Colonic mucosa (tissue), 4 donors: ENCODE measurements at regions not wholly inside any gene's neighbourhood (a gene's known extent, or its start where the extent isn't known, plus 50 kb on each side); places are given as distances from the start of the nearest gene placed in this dataset.

ENCODE experiments used
- DNase-seq: peaks from one replicate; pipeline ENCODE4 v3.0.0-alpha.2; 2020
- H3K27ac ChIP-seq: fragments of 200-600 bp; one replicate; pipeline ENCODE4 v1.8.0; 2021
- H3K27me3 ChIP-seq: fragments of 200-600 bp; one replicate; pipeline ENCODE4 v1.8.0; 2021
- H3K36me3 ChIP-seq: fragments of 200-600 bp; one replicate; pipeline ENCODE4 v1.8.0; 2021
- H3K4me1 ChIP-seq: fragments of 200-600 bp; one replicate; pipeline ENCODE4 v1.8.0; 2021; ENCODE audit warnings: mild to moderate bottlenecking
- H3K4me3 ChIP-seq: fragments of 200-600 bp; one replicate; pipeline ENCODE4 v1.8.0; 2021
- H3K9ac ChIP-seq, 2 donors: one replicate each; pipeline ENCODE4 v1.7.0; 2013; ENCODE audit warnings: control low read depth in 2 of 2, low read depth in 2 of 2, low read length in 2 of 2
- H3K9me3 ChIP-seq: fragments of 200-600 bp; one replicate; pipeline ENCODE4 v1.8.0; 2021
- CTCF ChIP-seq: fragments of 200-600 bp; IDR thresholded peaks from one replicate; pipeline ENCODE4 v1.8.0; 2022; ENCODE audit warnings: antibody characterized with exemption, mild to moderate bottlenecking
- intact Hi-C: fragments of 100-400 bp; cut with DNase I; formaldehyde crosslinking; loops from one replicate; pipeline ENCODE4 v1.14.1; 2022
- donor health status: healthy.
- donor health status: DM: no; HTN: no; CAD: no.
- donor health status: DM: no; HTN: no; CAD: no.

- H3K9me3 ChIP-seq, result no peaks in the 10 kb centered on the region
- H3K9ac ChIP-seq, result no peak overlapping the region
- H3K36me3 ChIP-seq, result no peaks in the 10 kb centered on the region
- no peak overlapping the region for H3K27ac ChIP-seq
- no peaks in the 10 kb centered on the region for H3K4me1 ChIP-seq
- no peak overlapping the region for H3K4me3 ChIP-seq
- no peaks in the 10 kb centered on the region for H3K27me3 ChIP-seq
- no peak for TF ChIP-seq CTCF
- intact Hi-C loops, result no loop called here
- no peak for DNase-seq
Measured at GRCh38 chr6:90915224-90915915, 328.5 kb upstream of the MAP3K7 start.

GRCh38 chr6:90914312-90914711, 327.4 kb upstream of the MAP3K7 start:
- Histone ChIP-seq H3K9me3 (no peaks in the 10 kb centered on the region), H3K36me3 (no peaks in the 10 kb centered on the region), H3K9ac (no peak overlapping the region), H3K27ac (no peak overlapping the region), H3K4me3 (no peak overlapping the region), H3K4me1 (no peaks in the 10 kb centered on the region), H3K27me3 (no peaks in the 10 kb centered on the region)
- intact Hi-C loops, result no loop called here
- TF ChIP-seq CTCF, result no peak
- no peak for DNase-seq

GRCh38 chr6:90913266-90913960, 326.5 kb upstream of the MAP3K7 start:
- Histone ChIP-seq H3K4me3 (no peak overlapping the region), H3K9ac (no peak overlapping the region), H3K36me3 (no peaks in the 10 kb centered on the region), H3K4me1 (no peaks in the 10 kb centered on the region), H3K27me3 (no peaks in the 10 kb centered on the region), H3K9me3 (no peaks in the 10 kb centered on the region), H3K27ac (no peak overlapping the region)
- DNase-seq, result no peak
- intact Hi-C loops, result no loop called here
- TF ChIP-seq CTCF, result no peak

GRCh38 chr6:90911642-90912041, 324.8 kb upstream of the MAP3K7 start:
- no peak for TF ChIP-seq CTCF
- H3K9me3 ChIP-seq, result no peaks in the 10 kb centered on the region
- intact Hi-C loops, result no loop called here

GRCh38 chr6:90910893-90911292, 324.0 kb upstream of the MAP3K7 start:
- Histone ChIP-seq H3K27me3 (no peaks in the 10 kb centered on the region), H3K27ac (no peak overlapping the region), H3K9ac (no peak overlapping the region), H3K9me3 (no peaks in the 10 kb centered on the region), H3K36me3 (no peaks in the 10 kb centered on the region), H3K4me1 (no peaks in the 10 kb centered on the region), H3K4me3 (no peak overlapping the region)
- TF ChIP-seq CTCF, result no peak
- no peak for DNase-seq
- intact Hi-C loops, result no loop called here

More at GRCh38 chr6:90911642-90912041, 324.8 kb upstream of the MAP3K7 start:
- Histone ChIP-seq H3K4me3 (no peak overlapping the region), H3K4me1 (no peaks in the 10 kb centered on the region), H3K9ac (no peak overlapping the region), H3K36me3 (no peaks in the 10 kb centered on the region), H3K27ac (no peak overlapping the region), H3K27me3 (no peaks in the 10 kb centered on the region)
- no peak for DNase-seq
